Liver (tissue), 8 donors: ENCODE measurements at regions not wholly inside any gene's neighbourhood (a gene's known extent, or its start where the extent isn't known, plus 50 kb on each side); places are given as distances from the start of the nearest gene placed in this dataset.

Experiments used
- DNase-seq: peaks from one replicate; pipeline ENCODE4 v3.0.0-alpha.2; 2017; ENCODE audit warnings: low spot score
- H3K27ac ChIP-seq, 2 donors: one replicate each; pipeline ENCODE4 v1.7.0; 2013; ENCODE audit warnings: inconsistent platforms in 2 of 2, low read length in 2 of 2, control low read depth in 1 of 2, low read depth in 1 of 2, mild to moderate bottlenecking in 1 of 2
- H3K27me3 ChIP-seq, 4 donors: one replicate each; pipeline versions ENCODE4 v1.6.1 to v1.7.0; 2013; ENCODE audit warnings: low read length in 3 of 4, inconsistent platforms in 1 of 4, mild to moderate bottlenecking in 1 of 4, moderate library complexity in 1 of 4; ENCODE audit not compliant: control insufficient read depth in 4 of 4, insufficient read depth in 4 of 4
- H3K36me3 ChIP-seq, 4 donors: one replicate each; pipeline versions ENCODE4 v1.6.1 to v1.7.0; 2013; ENCODE audit warnings: low read length in 3 of 4, mild to moderate bottlenecking in 3 of 4, low read depth in 1 of 4, moderate library complexity in 1 of 4; ENCODE audit not compliant: control insufficient read depth in 4 of 4, insufficient read depth in 3 of 4
- H3K4me1 ChIP-seq, 4 donors: one replicate each; pipeline versions ENCODE4 v1.6.1 to v1.7.0; 2013; ENCODE audit warnings: low read length in 3 of 4, mild to moderate bottlenecking in 3 of 4, moderate library complexity in 1 of 4; ENCODE audit not compliant: control insufficient read depth in 4 of 4, insufficient read depth in 4 of 4
- H3K4me3 ChIP-seq, 3 donors: one replicate each; pipeline versions ENCODE4 v1.6.1 to v1.7.0; 2013; ENCODE audit warnings: low read length in 3 of 3, control low read depth in 1 of 3, low read depth in 1 of 3, mild to moderate bottlenecking in 1 of 3
- H3K9ac ChIP-seq, 2 donors: one replicate each; pipeline ENCODE4 v1.7.0; 2013; ENCODE audit warnings: low read length in 2 of 2, mild to moderate bottlenecking in 2 of 2, moderate library complexity in 2 of 2, control low read depth in 1 of 2, low read depth in 1 of 2
- H3K9me3 ChIP-seq, 4 donors: one replicate each; pipeline versions ENCODE4 v1.6.1 to v1.7.0; 2013; ENCODE audit warnings: low read length in 3 of 4; ENCODE audit not compliant: control insufficient read depth in 4 of 4
- CTCF ChIP-seq: fragments of 150-350 bp; IDR thresholded peaks from 2 replicates; pipeline ENCODE4 v1.5.1; 2017; ENCODE audit warnings: improper control_type of control experiment, low read depth, low read length; ENCODE audit not compliant: missing input control
- FOXA1 ChIP-seq: IDR thresholded peaks from 2 replicates; pipeline ENCODE4 v1.6.1; 2016; ENCODE audit warnings: antibody characterized with exemption
- FOXA2 ChIP-seq: IDR thresholded peaks from 2 replicates; pipeline ENCODE4 v1.6.1; 2016; ENCODE audit warnings: antibody characterized with exemption
- GABPA ChIP-seq, 2 donors: IDR thresholded peaks in 1 of 2; conservative IDR thresholded peaks in 1 of 2; 2 replicates each; pipeline ENCODE4 v1.6.1; 2016; ENCODE audit warnings: antibody characterized with exemption in 2 of 2, mild to moderate bottlenecking in 1 of 2, moderate library complexity in 1 of 2
- HNF4A ChIP-seq, 2 donors: conservative IDR thresholded peaks; 2 replicates each; pipeline ENCODE4 v1.6.1; 2016; ENCODE audit warnings: antibody characterized with exemption in 2 of 2, mild to moderate bottlenecking in 2 of 2
- HNF4G ChIP-seq: IDR thresholded peaks from 2 replicates; pipeline ENCODE4 v1.6.1; 2016; ENCODE audit warnings: antibody characterized with exemption
- JUND ChIP-seq, 2 donors: IDR thresholded peaks; 2 replicates each; pipeline ENCODE4 v1.6.1; 2016; ENCODE audit warnings: antibody characterized with exemption in 2 of 2
- MAX ChIP-seq: IDR thresholded peaks from 2 replicates; pipeline ENCODE4 v1.6.1; 2016; ENCODE audit warnings: antibody characterized with exemption
- NR2F2 ChIP-seq: IDR thresholded peaks from 2 replicates; pipeline ENCODE4 v1.6.1; 2016; ENCODE audit warnings: antibody characterized with exemption
- RAD21 ChIP-seq, 2 donors: IDR thresholded peaks; 2 replicates each; pipeline ENCODE4 v1.6.1; 2016; ENCODE audit warnings: antibody characterized with exemption in 2 of 2, mild to moderate bottlenecking in 2 of 2
- RXRA ChIP-seq, 2 donors: IDR thresholded peaks; 2 replicates each; pipeline ENCODE4 v1.6.1; 2017 to 2018; ENCODE audit warnings: antibody characterized with exemption in 2 of 2, mild to moderate bottlenecking in 1 of 2
- SP1 ChIP-seq: IDR thresholded peaks from 2 replicates; pipeline ENCODE4 v1.6.1; 2018; ENCODE audit warnings: antibody characterized with exemption, mild to moderate bottlenecking
- YY1 ChIP-seq: IDR thresholded peaks from 2 replicates; pipeline ENCODE4 v1.6.1; 2016; ENCODE audit warnings: antibody characterized with exemption, mild to moderate bottlenecking
- WGBS: extraction: QIAGEN DNeasy Blood & Tissue Kit; methylation state at CpG from one replicate; pipeline ENCODE4 v1.1.7; 2013; 5-methylcytosine and 5-hydroxymethylcytosine counted together
- TF ChIP-seq, protein P1 (sequence below): IDR thresholded peaks from 2 replicates; pipeline ENCODE4 v1.6.1; 2016; ENCODE audit warnings: antibody characterized with exemption
- TF ChIP-seq, protein P2 (sequence below): IDR thresholded peaks from 2 replicates; pipeline ENCODE4 v1.6.1; 2016; ENCODE audit warnings: antibody characterized with exemption
- TF ChIP-seq, protein P3 (sequence below): IDR thresholded peaks from 2 replicates; pipeline ENCODE4 v1.6.1; 2016; ENCODE audit warnings: antibody characterized with exemption, mild to moderate bottlenecking
- donor health status: healthy.
- donor health status: healthy.
- donor health status: healthy.
- donor health status: healthy.
- donor health status: healthy.

- DNase-seq: no peak
- Histone ChIP-seq H3K9ac (no peak overlapping the region), H3K27me3 (no peaks in the 10 kb centered on the region), H3K27ac (no peak overlapping the region), H3K9me3 (no peaks in the 10 kb centered on the region), H3K4me1 (no peaks in the 10 kb centered on the region), H3K4me3 (no peak overlapping the region), H3K36me3 (no peaks in the 10 kb centered on the region)
- 74% methylated on average over 10 of the region's 10 CpGs for WGBS
- TF ChIP-seq RAD21 (IDR thresholded peaks at IDR 0.05): no peak
- TF ChIP-seq, protein P1, sequence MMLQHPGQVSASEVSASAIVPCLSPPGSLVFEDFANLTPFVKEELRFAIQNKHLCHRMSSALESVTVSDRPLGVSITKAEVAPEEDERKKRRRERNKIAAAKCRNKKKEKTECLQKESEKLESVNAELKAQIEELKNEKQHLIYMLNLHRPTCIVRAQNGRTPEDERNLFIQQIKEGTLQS: no peak
- TF ChIP-seq, protein P2, sequence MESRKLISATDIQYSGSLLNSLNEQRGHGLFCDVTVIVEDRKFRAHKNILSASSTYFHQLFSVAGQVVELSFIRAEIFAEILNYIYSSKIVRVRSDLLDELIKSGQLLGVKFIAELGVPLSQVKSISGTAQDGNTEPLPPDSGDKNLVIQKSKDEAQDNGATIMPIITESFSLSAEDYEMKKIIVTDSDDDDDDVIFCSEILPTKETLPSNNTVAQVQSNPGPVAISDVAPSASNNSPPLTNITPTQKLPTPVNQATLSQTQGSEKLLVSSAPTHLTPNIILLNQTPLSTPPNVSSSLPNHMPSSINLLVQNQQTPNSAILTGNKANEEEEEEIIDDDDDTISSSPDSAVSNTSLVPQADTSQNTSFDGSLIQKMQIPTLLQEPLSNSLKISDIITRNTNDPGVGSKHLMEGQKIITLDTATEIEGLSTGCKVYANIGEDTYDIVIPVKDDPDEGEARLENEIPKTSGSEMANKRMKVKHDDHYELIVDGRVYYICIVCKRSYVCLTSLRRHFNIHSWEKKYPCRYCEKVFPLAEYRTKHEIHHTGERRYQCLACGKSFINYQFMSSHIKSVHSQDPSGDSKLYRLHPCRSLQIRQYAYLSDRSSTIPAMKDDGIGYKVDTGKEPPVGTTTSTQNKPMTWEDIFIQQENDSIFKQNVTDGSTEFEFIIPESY: no peak
- TF ChIP-seq, protein P3, sequence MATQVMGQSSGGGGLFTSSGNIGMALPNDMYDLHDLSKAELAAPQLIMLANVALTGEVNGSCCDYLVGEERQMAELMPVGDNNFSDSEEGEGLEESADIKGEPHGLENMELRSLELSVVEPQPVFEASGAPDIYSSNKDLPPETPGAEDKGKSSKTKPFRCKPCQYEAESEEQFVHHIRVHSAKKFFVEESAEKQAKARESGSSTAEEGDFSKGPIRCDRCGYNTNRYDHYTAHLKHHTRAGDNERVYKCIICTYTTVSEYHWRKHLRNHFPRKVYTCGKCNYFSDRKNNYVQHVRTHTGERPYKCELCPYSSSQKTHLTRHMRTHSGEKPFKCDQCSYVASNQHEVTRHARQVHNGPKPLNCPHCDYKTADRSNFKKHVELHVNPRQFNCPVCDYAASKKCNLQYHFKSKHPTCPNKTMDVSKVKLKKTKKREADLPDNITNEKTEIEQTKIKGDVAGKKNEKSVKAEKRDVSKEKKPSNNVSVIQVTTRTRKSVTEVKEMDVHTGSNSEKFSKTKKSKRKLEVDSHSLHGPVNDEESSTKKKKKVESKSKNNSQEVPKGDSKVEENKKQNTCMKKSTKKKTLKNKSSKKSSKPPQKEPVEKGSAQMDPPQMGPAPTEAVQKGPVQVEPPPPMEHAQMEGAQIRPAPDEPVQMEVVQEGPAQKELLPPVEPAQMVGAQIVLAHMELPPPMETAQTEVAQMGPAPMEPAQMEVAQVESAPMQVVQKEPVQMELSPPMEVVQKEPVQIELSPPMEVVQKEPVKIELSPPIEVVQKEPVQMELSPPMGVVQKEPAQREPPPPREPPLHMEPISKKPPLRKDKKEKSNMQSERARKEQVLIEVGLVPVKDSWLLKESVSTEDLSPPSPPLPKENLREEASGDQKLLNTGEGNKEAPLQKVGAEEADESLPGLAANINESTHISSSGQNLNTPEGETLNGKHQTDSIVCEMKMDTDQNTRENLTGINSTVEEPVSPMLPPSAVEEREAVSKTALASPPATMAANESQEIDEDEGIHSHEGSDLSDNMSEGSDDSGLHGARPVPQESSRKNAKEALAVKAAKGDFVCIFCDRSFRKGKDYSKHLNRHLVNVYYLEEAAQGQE: no peak
- no peak for TF ChIP-seq SP1
- TF ChIP-seq HNF4A (conservative IDR thresholded peaks at IDR 0.05): no peak
- TF ChIP-seq FOXA1: no peak
- no peak for TF ChIP-seq HNF4G
- no peak for TF ChIP-seq MAX
- TF ChIP-seq FOXA2: no peak
- no peak for TF ChIP-seq YY1
- TF ChIP-seq NR2F2: no peak
- TF ChIP-seq JUND (IDR thresholded peaks at IDR 0.05): no peak
- TF ChIP-seq GABPA (IDR thresholded peaks at IDR 0.05 in 1 of 2, conservative IDR thresholded peaks at IDR 0.05 in 1 of 2): no peak
Observed at GRCh38 chr6:1144842-1145767, 166.8 kb upstream of the FOXQ1 start.

- Histone ChIP-seq H3K4me1 (no peaks in the 10 kb centered on the region), H3K9me3 (no peaks in the 10 kb centered on the region), H3K27me3 (no peaks in the 10 kb centered on the region), H3K36me3 (no peaks in the 10 kb centered on the region), H3K4me3 (no peak overlapping the region), H3K9ac (no peak overlapping the region), H3K27ac (no peak overlapping the region)
- no peak for DNase-seq
- WGBS: 90% methylated on average over 7 of the region's 7 CpGs
- no peak for TF ChIP-seq SP1
- TF ChIP-seq, protein P1: no peak
- TF ChIP-seq NR2F2: no peak
- TF ChIP-seq, protein P2: no peak
- TF ChIP-seq GABPA (IDR thresholded peaks at IDR 0.05 in 1 of 2, conservative IDR thresholded peaks at IDR 0.05 in 1 of 2): no peak
- no peak for TF ChIP-seq CTCF
- TF ChIP-seq MAX: no peak
- no peak for TF ChIP-seq RXRA (IDR thresholded peaks at IDR 0.05)
Observed at GRCh38 chr6:1143655-1144054, 168.2 kb upstream of the FOXQ1 start.
